ENCODE measurements at regions not wholly inside any gene's neighbourhood (a gene's known extent, or its start where the extent isn't known, plus 50 kb on each side); places are given as distances from the start of the nearest gene placed in this dataset.

GRCh38 chr4:123455360-123455759 is 58.8 kb downstream of the SPRY1 start:
- no peak overlapping the region for H3K4me2 ChIP-seq (ENCODE audit: insufficient read depth, low read length, poor library complexity, severe bottlenecking)
- no peaks in the 10 kb centered on the region for H3K27me3 ChIP-seq (ENCODE audit: control insufficient read depth in 3 of 3, insufficient read depth in 3 of 3, low read depth in 1 of 3, low read length in 3 of 3)
- H3K9ac ChIP-seq (ENCODE audit: low read depth, low read length, poor library complexity), result no peak overlapping the region
- H3K79me1 ChIP-seq (ENCODE audit: low read depth, low read length), result peaks cover 3% of the 10 kb centered on the region
- no peak overlapping the region for H3K23ac ChIP-seq (ENCODE audit: low read depth, low read length, poor library complexity)
- H3K27ac ChIP-seq (replicated peaks; ENCODE audit: low read length), result no peak overlapping the region
- no peak overlapping the region for H4K8ac ChIP-seq (ENCODE audit: low read depth, low read length)
- no peak overlapping the region for H2BK15ac ChIP-seq (ENCODE audit: low read length)
- H3K14ac ChIP-seq (ENCODE audit: low read length), result no peak overlapping the region
- H2BK5ac ChIP-seq (ENCODE audit: low read length), result no peak overlapping the region
- H3K9me3 ChIP-seq (replicated peaks in 1 of 2; ENCODE audit: control insufficient read depth in 2 of 2, insufficient read depth in 1 of 2, low read depth in 1 of 2, low read length in 2 of 2), result no peaks in the 10 kb centered on the region
- H4K91ac ChIP-seq (ENCODE audit: low read depth, low read length, poor library complexity), result no peak overlapping the region
- no peak overlapping the region for H3K4me3 ChIP-seq (ENCODE audit: low read length in 2 of 2)
- no peak overlapping the region for H2BK120ac ChIP-seq (ENCODE audit: low read depth, low read length)
- no peak for DNase-seq (ENCODE audit: low spot score)
- no CpG with 5 or more reads among the region's 2 CpGs for WGBS, 2 donors (ENCODE audit: extremely low coverage in 2 of 2, insufficient read length in 2 of 2, insufficient replicate concordance in 1 of 2)
- no peak overlapping the region for H2AK5ac ChIP-seq (ENCODE audit: low read depth, low read length)
- H3K4me1 ChIP-seq (ENCODE audit: control insufficient read depth in 2 of 2, insufficient read depth in 1 of 2, low read depth in 1 of 2, low read length in 2 of 2), result peaks cover 10 to 13% of the 10 kb centered on the region in 2 donors
- no peak overlapping the region for H2BK12ac ChIP-seq (ENCODE audit: low read length)
- H3K18ac ChIP-seq (ENCODE audit: low read length), result no peak overlapping the region
- H3K36me3 ChIP-seq (replicated peaks in 1 of 2; ENCODE audit: control insufficient read depth in 2 of 2, insufficient read depth in 2 of 2, low read length in 2 of 2), result no peaks in the 10 kb centered on the region
- no peak overlapping the region for H2AFZ ChIP-seq (ENCODE audit: low read length)
- H3K4ac ChIP-seq (ENCODE audit: low read length), result no peak overlapping the region

GRCh38 chr4:123462007-123462406 is 65.4 kb downstream of the SPRY1 start:
- H2BK5ac ChIP-seq (ENCODE audit: low read length), result no peak overlapping the region
- H3K4ac ChIP-seq (ENCODE audit: low read length), result no peak overlapping the region
- no peak overlapping the region for H3K4me2 ChIP-seq (ENCODE audit: insufficient read depth, low read length, poor library complexity, severe bottlenecking)
- no peak overlapping the region for H4K91ac ChIP-seq (ENCODE audit: low read depth, low read length, poor library complexity)
- H3K4me3 ChIP-seq (ENCODE audit: low read length in 2 of 2), result no peak overlapping the region
- H2BK120ac ChIP-seq (ENCODE audit: low read depth, low read length), result no peak overlapping the region
- no peak overlapping the region for H3K14ac ChIP-seq (ENCODE audit: low read length)
- H2BK15ac ChIP-seq (ENCODE audit: low read length), result no peak overlapping the region
- H3K23ac ChIP-seq (ENCODE audit: low read depth, low read length, poor library complexity), result no peak overlapping the region
- no peak for DNase-seq (ENCODE audit: low spot score)
- H3K4me1 ChIP-seq (ENCODE audit: control insufficient read depth in 2 of 2, insufficient read depth in 1 of 2, low read depth in 1 of 2, low read length in 2 of 2), result peaks cover 0 to 28% of the 10 kb centered on the region in 2 donors
- H2BK12ac ChIP-seq (ENCODE audit: low read length), result no peak overlapping the region
- no peaks in the 10 kb centered on the region for H3K36me3 ChIP-seq (replicated peaks in 1 of 2; ENCODE audit: control insufficient read depth in 2 of 2, insufficient read depth in 2 of 2, low read length in 2 of 2)
- no peaks in the 10 kb centered on the region for H3K9me3 ChIP-seq (replicated peaks in 1 of 2; ENCODE audit: control insufficient read depth in 2 of 2, insufficient read depth in 1 of 2, low read depth in 1 of 2, low read length in 2 of 2)
- H2AK5ac ChIP-seq (ENCODE audit: low read depth, low read length), result no peak overlapping the region
- no peak overlapping the region for H3K27ac ChIP-seq (replicated peaks; ENCODE audit: low read length)
- H3K27me3 ChIP-seq (ENCODE audit: control insufficient read depth in 3 of 3, insufficient read depth in 3 of 3, low read depth in 1 of 3, low read length in 3 of 3), result no peaks in the 10 kb centered on the region
- no peak overlapping the region for H3K18ac ChIP-seq (ENCODE audit: low read length)
- no peak overlapping the region for H4K8ac ChIP-seq (ENCODE audit: low read depth, low read length)
- no peak overlapping the region for H3K9ac ChIP-seq (ENCODE audit: low read depth, low read length, poor library complexity)
- WGBS, 2 donors (ENCODE audit: extremely low coverage in 2 of 2, insufficient read length in 2 of 2, insufficient replicate concordance in 1 of 2), result no CpG with 5 or more reads among the region's 3 CpGs
- H2AFZ ChIP-seq (ENCODE audit: low read length), result no peak overlapping the region
- H3K79me1 ChIP-seq (ENCODE audit: low read depth, low read length), result no peaks in the 10 kb centered on the region

- no peak overlapping the region for H2AK5ac ChIP-seq (ENCODE audit: low read depth, low read length)
- peaks cover 2 to 28% of the 10 kb centered on the region in 2 donors for H3K4me1 ChIP-seq (ENCODE audit: control insufficient read depth in 2 of 2, insufficient read depth in 1 of 2, low read depth in 1 of 2, low read length in 2 of 2)
- DNase-seq (ENCODE audit: low spot score), result peak; percentile 65
- no peak overlapping the region for H3K14ac ChIP-seq (ENCODE audit: low read length)
- no peaks in the 10 kb centered on the region for H3K36me3 ChIP-seq (replicated peaks in 1 of 2; ENCODE audit: control insufficient read depth in 2 of 2, insufficient read depth in 2 of 2, low read length in 2 of 2)
- H3K4me3 ChIP-seq (ENCODE audit: low read length in 2 of 2), result no peak overlapping the region
- no peak overlapping the region for H3K27ac ChIP-seq (replicated peaks; ENCODE audit: low read length)
- no peak overlapping the region for H4K8ac ChIP-seq (ENCODE audit: low read depth, low read length)
- H3K79me1 ChIP-seq (ENCODE audit: low read depth, low read length), result no peaks in the 10 kb centered on the region
- H3K27me3 ChIP-seq (ENCODE audit: control insufficient read depth in 3 of 3, insufficient read depth in 3 of 3, low read depth in 1 of 3, low read length in 3 of 3), result no peaks in the 10 kb centered on the region
- no peak overlapping the region for H3K23ac ChIP-seq (ENCODE audit: low read depth, low read length, poor library complexity)
- H2BK15ac ChIP-seq (ENCODE audit: low read length), result no peak overlapping the region
- WGBS, 2 donors (ENCODE audit: extremely low coverage in 2 of 2, insufficient read length in 2 of 2, insufficient replicate concordance in 1 of 2), result no CpG with 5 or more reads among the region's 3 CpGs
- H3K18ac ChIP-seq (ENCODE audit: low read length), result no peak overlapping the region
- no peak overlapping the region for H3K4me2 ChIP-seq (ENCODE audit: insufficient read depth, low read length, poor library complexity, severe bottlenecking)
- no peak overlapping the region for H2AFZ ChIP-seq (ENCODE audit: low read length)
- H2BK120ac ChIP-seq (ENCODE audit: low read depth, low read length), result no peak overlapping the region
- H2BK12ac ChIP-seq (ENCODE audit: low read length), result no peak overlapping the region
- H4K91ac ChIP-seq (ENCODE audit: low read depth, low read length, poor library complexity), result no peak overlapping the region
- no peaks in the 10 kb centered on the region for H3K9me3 ChIP-seq (replicated peaks in 1 of 2; ENCODE audit: control insufficient read depth in 2 of 2, insufficient read depth in 1 of 2, low read depth in 1 of 2, low read length in 2 of 2)
- no peak overlapping the region for H2BK5ac ChIP-seq (ENCODE audit: low read length)
- H3K4ac ChIP-seq (ENCODE audit: low read length), result no peak overlapping the region
- H3K9ac ChIP-seq (ENCODE audit: low read depth, low read length, poor library complexity), result no peak overlapping the region
These were observed 67.3 kb downstream of the SPRY1 start for GRCh38 chr4:123463869-123464268.

GRCh38 chr4:123465416-123465815 is 68.8 kb downstream of the SPRY1 start:
- H3K4me1 ChIP-seq (ENCODE audit: control insufficient read depth in 2 of 2, insufficient read depth in 1 of 2, low read depth in 1 of 2, low read length in 2 of 2), result peaks cover 2 to 28% of the 10 kb centered on the region in 2 donors
- no peak overlapping the region for H2AK5ac ChIP-seq (ENCODE audit: low read depth, low read length)
- no peak overlapping the region for H3K27ac ChIP-seq (replicated peaks; ENCODE audit: low read length)
- WGBS, 2 donors (ENCODE audit: extremely low coverage in 2 of 2, insufficient read length in 2 of 2, insufficient replicate concordance in 1 of 2), result no CpG with 5 or more reads among the region's 6 CpGs
- H3K79me1 ChIP-seq (ENCODE audit: low read depth, low read length), result no peaks in the 10 kb centered on the region
- no peak overlapping the region for H2BK5ac ChIP-seq (ENCODE audit: low read length)
- no peak overlapping the region for H3K18ac ChIP-seq (ENCODE audit: low read length)
- no peak overlapping the region for H3K9ac ChIP-seq (ENCODE audit: low read depth, low read length, poor library complexity)
- H3K23ac ChIP-seq (ENCODE audit: low read depth, low read length, poor library complexity), result no peak overlapping the region
- H3K27me3 ChIP-seq (ENCODE audit: control insufficient read depth in 3 of 3, insufficient read depth in 3 of 3, low read depth in 1 of 3, low read length in 3 of 3), result no peaks in the 10 kb centered on the region
- DNase-seq (ENCODE audit: low spot score), result no peak
- no peak overlapping the region for H4K91ac ChIP-seq (ENCODE audit: low read depth, low read length, poor library complexity)
- H3K9me3 ChIP-seq (replicated peaks in 1 of 2; ENCODE audit: control insufficient read depth in 2 of 2, insufficient read depth in 1 of 2, low read depth in 1 of 2, low read length in 2 of 2), result no peaks in the 10 kb centered on the region
- no peak overlapping the region for H3K4ac ChIP-seq (ENCODE audit: low read length)
- H4K8ac ChIP-seq (ENCODE audit: low read depth, low read length), result no peak overlapping the region
- no peak overlapping the region for H2BK15ac ChIP-seq (ENCODE audit: low read length)
- no peak overlapping the region for H3K14ac ChIP-seq (ENCODE audit: low read length)
- H3K4me3 ChIP-seq (ENCODE audit: low read length in 2 of 2), result no peak overlapping the region
- no peak overlapping the region for H3K4me2 ChIP-seq (ENCODE audit: insufficient read depth, low read length, poor library complexity, severe bottlenecking)
- no peaks in the 10 kb centered on the region for H3K36me3 ChIP-seq (replicated peaks in 1 of 2; ENCODE audit: control insufficient read depth in 2 of 2, insufficient read depth in 2 of 2, low read length in 2 of 2)
- H2AFZ ChIP-seq (ENCODE audit: low read length), result no peak overlapping the region
- H2BK12ac ChIP-seq (ENCODE audit: low read length), result no peak overlapping the region
- no peak overlapping the region for H2BK120ac ChIP-seq (ENCODE audit: low read depth, low read length)
